SK-MEL-5 (cell line): ENCODE measurements at regions not wholly inside any gene's neighbourhood (a gene's known extent, or its start where the extent isn't known, plus 50 kb on each side); places are given as distances from the start of the nearest gene placed in this dataset.
A peak's percentile ranks its signal among the peaks of the same experiment; 100 is the strongest.

Experiments used
- DNase-seq: peaks from one replicate; pipeline ENCODE4 v3.0.0-alpha.2; 2016; ENCODE audit warnings: low read depth, low spot score
- in situ Hi-C: cut with HindIII; loops from 2 replicates; pipeline ENCODE4 v1.10.0; 2016; ENCODE audit warnings: low sequenced_read_pairs, high pct_unique_total_duplicates, low pct_unique_long_range_greater_than_20kb

DNA sequence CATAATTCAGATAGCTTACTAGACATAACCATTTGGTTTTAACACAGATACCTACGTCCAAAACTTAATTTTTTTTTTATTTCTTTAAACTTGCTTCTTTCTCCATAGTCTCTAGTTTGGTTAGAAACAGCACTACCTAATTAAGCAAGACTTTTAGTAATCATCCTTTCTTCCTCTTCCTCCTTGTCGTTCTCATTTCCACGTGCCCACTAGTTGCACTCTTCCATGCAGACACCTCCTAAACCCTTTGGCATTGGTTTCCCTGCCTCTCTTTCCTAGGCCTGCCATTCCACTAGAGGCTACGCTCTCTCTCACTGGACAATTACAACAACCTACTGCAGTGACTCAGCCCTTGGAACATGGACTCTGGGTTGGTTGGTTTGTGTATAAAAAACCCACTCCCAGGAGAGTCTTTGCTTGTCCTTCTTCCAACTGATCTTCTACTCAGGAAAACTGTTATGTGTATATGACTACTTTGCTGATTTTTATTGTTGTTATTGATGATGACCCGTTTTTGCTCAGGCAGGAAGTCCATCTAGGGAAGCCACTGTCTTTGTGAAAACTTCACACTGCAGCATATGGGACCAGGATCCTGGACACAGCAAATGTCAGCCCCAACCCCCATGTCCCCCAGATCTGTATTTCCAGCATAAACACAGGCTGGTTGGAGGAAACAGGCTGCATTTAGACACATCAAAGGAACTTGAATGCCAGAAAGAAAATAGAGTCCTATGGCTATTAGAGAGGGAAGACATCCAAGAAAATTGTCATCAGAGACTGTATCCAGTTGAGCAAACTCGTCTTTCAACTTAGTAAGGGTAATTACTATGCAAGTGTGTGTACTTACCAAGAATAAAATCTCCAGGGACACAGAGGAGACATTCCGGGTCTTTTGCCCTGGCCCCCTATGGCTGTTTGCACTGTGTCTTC is 503.2 kb downstream of the GADD45G start:
- DNase-seq = no peak
- in situ Hi-C loops = no loop called here

DNA sequence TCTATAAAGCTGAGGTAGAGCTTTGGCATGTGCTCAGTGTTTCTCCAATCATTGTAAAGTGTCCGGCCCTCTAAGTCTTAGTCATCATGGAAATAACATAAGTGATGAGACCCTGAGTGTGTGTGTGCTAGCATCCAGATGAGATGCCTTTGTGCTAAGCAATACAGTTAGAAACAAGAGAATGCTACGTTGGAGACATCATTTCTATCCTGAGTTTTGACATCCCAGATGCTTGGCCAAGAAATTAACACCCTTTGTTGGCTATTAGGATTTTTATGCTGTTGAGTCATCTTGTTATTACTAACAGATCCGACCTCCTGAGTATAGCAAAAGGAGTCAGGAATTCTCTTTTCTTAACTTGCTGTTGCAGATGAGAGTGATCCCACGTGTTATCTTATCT is 508.0 kb downstream of the GADD45G start:
- no peak for DNase-seq
- in situ Hi-C loops = no loop called here

DNA sequence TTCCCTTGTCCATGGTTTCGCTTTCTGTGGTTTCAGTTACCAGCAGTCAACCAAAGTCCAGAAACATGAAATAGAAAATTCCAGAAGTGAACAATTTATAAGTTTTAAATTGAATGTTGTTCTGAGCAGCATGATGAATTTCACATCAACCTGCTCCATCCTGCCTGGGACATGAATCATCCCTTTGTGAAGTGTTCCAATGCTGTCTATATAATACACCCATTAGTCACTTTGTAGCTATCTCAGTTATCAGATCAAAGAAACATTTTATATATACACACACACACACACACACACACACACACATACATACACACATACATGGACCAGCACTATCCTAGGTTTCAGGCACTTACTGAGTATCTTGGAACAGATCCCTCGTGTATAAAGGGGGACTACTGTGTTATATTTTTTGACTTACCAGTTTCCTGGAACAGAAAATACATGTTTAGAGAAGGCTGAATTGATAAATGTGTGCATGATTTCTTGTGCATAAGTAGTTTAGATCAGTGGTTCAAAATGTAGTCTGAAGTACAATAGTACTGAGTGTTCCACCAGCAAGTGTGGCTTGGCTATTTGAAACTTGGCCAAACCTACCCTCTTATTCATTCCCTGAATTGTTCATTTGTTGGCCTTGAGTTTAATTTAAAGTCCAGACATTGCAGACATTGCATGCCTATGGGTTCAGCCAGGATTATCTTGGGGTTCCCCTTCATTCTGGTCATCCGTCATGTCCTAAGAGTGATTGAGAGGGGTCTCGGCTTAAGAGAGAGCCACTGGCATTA is 510.0 kb downstream of the GADD45G start:
- DNase-seq = no peak
- in situ Hi-C loops = no loop called here

DNA sequence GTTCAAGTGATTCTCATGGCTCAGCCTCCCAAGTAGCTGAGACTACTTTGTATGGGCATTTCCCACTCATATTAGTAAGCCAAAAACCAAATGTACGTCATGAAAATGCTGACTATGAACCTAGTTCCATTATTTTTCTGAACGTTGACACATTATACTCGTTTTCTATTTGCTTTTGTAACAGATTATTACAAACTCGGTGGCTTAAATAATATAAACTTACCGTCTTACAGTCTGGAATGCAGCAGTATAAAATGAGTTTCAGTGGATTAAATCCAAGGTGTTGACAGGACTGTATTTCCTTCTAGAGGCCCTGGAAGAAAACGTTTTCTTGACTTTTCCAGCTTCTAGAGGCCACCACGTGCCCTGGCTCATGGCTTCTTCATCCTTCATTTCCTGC is 517.0 kb downstream of the GADD45G start:
- no peak for DNase-seq
- in situ Hi-C loops = no loop called here

DNA sequence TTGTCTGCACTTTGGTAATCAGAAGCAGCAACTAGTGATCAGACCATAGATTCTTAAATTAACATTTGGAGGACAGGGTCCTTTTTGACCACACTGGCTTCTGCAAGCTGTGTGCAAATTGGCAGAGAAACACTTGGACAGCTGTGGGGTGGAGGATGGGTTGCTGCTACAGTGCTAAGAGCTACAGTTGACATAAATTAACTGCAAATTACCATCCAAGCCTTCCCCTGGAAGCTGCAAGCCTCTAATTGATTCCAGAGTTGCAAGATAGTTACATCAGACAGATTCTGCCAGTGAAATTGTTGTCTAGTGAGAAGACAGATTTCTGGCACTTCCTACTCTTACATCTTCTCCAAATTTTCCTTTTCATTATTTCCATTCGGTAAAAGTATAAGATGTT is 517.7 kb downstream of the DIRAS2 start:
- in situ Hi-C loops = no loop called here

DNA sequence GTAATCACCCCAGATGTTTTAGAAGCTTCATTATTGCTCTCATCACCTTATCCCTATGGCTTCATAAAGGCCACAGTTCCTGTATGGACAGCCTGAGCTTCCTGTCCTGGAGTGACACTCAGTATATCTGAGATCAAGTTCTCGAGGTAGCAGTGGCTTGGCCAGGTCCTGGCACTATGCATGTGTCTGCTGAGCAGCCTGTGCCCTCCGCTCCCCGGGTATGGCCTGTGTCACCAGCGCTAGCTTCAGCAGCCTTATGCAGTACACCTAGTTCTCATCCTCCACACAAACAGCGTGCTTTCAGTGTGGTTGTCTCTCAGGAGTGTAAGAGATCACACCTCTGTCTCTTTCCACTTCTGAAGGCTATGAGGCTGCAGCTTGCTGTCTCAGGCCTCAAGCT is 514.7 kb downstream of the DIRAS2 start:
- no peak for DNase-seq
- in situ Hi-C loops = no loop called here

More for the DNA sequence above, 517.7 kb downstream of the DIRAS2 start:
- DNase-seq = no peak

DNA sequence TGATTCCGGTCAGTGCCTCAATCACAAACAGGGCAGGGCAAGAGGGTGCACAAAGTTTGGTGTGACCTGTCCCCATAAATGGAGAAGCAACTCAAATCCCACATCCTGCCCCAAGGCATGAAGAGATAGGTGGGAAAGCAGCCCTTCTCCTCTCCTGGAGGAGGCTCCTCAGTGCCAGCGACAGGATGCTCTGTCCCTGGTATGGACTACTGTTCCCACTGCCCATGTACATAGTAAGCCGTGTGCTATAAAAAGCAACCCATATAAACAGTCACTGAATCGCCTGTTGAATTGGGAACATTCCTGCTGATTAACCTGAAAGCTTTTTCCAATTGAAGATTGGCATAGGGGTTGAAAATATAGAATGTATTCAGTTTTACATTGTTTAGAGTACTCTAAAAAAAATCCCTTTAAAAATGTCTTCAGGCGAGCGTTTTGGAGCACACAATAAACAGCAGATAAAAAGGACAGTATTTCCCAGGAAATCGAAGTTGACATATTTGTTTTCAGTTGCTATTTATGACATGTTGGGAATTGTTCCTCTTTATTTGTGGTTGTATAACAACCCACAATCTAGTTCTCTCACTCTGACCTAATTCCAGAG is 513.9 kb downstream of the DIRAS2 start:
- DNase-seq = no peak
- in situ Hi-C loops = no loop called here

DNA sequence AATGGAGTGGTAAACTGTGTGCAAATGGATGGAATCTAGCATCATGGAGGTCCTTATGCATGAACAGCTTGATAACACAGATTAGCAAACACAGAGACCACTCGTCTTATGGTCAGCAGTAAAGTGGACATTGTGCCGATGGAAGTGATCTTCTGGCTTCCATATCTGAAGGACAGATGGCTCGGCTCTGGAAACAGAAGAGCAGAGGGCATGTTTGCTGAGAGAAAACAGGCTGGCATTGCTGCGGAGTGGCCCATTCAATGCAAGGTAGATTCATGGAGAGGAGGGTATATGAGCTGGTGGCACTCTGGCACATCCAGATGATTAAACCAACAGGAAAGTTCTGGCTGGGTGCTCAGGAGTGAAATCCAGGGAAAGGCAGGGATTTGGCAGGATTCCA is 513.2 kb downstream of the DIRAS2 start:
- no peak for DNase-seq
- in situ Hi-C loops = no loop called here

DNA sequence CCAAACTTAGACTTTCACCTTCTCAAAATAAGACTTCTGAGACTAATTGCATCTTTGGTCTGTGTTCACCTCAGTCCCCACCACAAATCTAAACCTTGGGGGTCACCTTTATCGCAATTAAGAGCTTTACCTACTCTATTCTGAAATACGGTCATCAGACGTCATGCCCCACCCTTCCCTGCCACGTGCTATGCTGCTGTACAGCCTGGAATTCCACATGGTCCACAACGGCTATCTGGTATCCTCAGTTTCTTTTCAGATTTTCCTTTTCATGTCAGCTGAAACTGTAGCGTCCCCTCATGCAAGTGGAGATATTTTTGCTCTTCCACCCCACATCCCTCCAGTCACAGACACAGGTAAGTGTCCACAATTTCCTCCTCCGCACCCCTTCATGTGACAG is 511.1 kb downstream of the DIRAS2 start:
- no peak for DNase-seq
- in situ Hi-C loops = no loop called here

DNA sequence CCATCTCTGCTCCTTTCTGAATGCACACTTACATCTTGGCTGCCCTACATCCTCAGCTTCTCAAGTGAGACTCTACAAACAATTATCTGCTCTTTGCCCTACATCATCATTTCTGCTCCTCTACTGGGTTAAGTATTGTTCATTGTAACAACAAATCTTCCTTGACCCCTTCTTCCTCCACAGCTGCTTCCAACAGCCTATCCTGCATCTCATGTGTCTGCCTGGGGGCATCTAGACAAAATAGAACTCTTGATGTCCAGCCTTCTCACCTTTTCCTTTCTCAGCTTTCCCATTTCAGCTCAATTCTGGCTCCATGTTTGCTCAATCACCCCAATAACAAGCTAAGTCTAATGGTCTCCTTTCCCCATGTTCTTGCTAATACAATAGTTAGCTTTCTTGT is 509.8 kb downstream of the DIRAS2 start:
- in situ Hi-C loops = no loop called here

DNA sequence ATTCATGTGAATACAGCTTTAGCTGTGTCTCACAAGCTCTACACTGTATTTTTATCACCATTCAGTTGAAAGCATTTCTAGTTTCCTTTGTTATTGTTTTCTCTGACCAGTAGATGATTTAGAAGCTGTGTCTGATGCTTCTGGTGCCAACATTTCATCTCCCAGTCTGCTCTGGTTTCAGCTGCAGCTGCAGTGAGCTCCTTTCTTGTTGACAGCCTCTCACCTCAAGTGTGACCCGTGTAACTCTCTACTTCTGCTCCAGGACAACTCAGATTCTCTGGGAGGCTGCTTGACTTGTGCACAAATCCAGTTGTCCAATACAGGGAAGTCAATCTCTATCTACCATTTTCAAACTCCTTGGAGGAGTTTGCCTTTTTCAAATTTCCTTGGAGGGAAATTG is 504.8 kb downstream of the DIRAS2 start:
- in situ Hi-C loops = no loop called here
- no peak for DNase-seq

More for the DNA sequence above, 509.8 kb downstream of the DIRAS2 start:
- DNase-seq = no peak

DNA sequence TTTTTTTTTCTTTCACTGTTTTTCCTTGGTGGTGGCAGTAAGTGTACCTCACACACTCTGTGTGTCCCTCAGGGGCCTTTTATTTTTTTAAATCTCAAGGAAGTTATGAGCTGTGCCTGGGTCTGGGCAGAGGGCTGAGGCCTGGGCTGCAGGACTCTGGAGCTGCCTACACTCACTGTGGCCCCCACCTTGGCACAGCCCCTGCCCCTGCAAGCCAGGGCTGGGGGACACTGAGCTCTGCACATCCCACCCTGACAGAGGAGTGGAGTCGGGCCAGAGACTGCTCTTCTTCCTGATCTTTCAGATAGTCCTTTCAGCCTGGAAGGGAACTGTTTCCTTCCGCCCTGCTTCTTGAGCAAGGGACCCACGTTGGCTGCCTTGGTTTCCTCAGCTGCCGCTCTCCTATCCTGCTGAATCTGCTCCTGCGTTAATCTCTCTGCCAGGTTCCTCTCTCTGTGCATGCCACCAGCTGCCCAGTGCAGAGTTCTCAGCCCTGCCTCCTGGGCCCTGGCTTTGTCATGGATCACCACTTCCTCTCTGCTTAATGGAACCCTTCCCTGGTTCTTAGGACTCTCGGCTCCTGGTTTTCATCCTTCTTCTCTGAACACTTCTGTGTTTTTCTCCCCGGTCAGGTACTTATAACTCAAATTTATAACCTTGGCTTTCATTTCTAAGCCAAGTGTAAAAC is 502.3 kb downstream of the DIRAS2 start:
- in situ Hi-C loops = no loop called here

DNA sequence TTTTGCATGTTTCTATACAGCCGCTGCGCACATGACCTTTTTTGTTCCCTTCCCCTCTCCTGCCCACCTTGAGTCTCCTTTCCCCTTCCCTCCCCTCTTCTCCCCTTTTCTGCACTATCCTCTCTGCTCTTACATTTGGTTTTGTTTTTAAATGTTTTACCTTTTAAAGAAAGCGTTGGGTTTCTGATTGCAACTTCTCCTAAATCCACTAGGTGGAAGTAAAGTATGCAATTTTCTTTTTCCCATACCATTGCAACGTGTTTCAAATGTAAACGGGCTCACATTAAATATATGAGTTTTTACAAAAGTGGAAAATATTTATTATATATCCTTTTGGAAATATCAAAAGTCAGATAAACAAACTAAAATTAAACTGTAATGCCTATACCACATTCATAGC is 500.9 kb downstream of the DIRAS2 start:
- in situ Hi-C loops = no loop called here
- DNase-seq = peak; percentile 38

More for the DNA sequence above, 502.3 kb downstream of the DIRAS2 start:
- no peak for DNase-seq

DNA sequence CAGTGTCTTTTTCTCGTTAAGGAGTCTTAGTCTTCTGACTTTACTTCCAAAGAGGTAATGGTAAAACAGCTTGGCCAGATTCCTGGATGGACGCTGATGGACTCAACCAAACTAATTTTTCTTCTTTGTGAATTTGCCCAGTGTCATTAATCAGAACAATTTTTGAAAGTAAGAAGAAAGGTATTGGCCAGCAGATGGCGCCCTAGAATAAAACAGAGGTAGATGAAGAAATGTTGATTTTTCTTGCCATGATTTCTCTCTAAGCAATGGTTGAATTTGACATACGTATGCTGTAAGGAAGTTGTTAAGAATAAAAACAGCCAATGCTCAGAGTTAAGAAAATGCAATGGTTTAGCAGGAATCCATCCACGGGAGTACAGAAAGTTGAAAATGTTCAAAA is 500.0 kb downstream of the DIRAS2 start:
- in situ Hi-C loops = no loop called here

DNA sequence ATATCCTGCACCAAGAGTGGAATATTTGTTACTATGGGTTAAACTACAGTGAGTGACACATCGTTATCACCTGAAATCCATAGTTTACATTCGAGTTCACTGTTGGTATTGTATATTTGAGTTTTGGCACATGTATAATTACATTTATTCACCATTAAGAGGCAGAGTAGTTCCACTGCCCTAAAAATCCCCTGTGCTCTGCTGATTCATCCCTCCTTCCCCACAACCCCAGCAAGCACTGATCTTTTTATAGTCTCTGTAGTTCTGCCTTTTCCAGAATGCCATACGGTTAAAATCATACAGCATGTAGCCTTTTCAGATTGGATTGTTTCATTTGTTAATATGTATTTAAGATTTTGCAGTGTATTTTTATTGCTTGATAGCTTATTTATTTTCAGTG is 495.2 kb downstream of the DIRAS2 start:
- DNase-seq = no peak
- in situ Hi-C loops = no loop called here

More for the DNA sequence above, 500.0 kb downstream of the DIRAS2 start:
- peak; percentile 62 for DNase-seq

DNA sequence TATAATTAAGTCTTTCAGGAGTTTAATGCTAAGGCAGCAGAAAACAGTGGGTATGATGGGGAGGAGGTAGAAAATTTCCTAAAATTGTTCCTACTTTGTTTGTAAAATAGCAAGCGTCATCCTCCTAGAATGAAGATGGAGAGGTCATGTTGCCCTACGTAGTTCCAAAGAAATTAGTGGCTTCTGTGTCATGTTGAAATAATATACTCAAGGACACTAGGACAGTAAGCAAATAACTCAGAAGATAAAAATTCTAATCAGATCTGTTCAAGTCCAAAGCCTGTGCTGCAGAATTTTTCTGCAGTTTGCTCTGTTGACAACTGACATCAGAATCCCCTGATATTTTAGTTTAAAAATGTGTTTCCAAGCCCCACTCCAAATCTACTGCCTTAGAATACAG is 486.3 kb downstream of the DIRAS2 start:
- in situ Hi-C loops = no loop called here
- no peak for DNase-seq

DNA sequence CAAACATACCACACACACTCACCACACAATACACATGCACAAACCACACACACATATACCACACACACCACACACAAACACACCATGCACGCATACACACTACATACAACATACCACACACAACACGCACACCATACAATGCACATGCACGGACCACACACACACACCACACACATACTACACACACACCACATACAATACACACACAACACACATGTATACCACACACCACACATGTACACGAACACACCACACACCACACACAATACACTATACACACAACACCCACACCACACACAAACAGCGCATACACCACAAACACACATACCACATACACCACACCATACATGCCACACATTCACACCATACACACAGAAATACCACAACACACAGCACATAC is 480.3 kb downstream of the DIRAS2 start:
- in situ Hi-C loops = no loop called here
- no peak for DNase-seq

DNA sequence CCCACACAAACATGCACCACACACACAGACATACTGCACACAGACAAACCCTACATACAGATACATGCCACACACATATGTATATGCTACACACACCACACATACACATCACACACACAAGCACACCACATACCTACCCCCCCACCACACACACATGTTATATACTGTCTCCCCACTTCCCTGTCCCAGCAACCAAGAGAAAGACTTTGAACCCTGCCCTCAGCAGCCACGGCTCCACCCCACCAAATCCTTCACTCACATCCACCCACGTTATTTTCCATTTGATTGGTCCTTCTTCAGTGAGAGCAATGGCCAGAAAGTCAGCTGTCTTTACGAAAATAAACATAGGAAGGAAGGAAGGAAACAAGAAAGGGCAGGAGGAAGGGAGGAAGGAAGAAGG is 479.8 kb downstream of the DIRAS2 start:
- no peak for DNase-seq
- in situ Hi-C loops = no loop called here
